A673 (cell line): ENCODE measurements at regions not wholly inside any gene's neighbourhood (a gene's known extent, or its start where the extent isn't known, plus 50 kb on each side); places are given as distances from the start of the nearest gene placed in this dataset.

ENCODE experiments used
- CTCF ChIP-seq: fragments of 300-800, 200-600 bp; sonication (generic); conservative IDR thresholded peaks from 2 replicates; pipeline ENCODE4 v1.5.1; 2017; ENCODE audit warnings: low read depth, mild to moderate bottlenecking, antibody characterized with exemption, low read length, moderate library complexity, mixed read lengths
- EZH2 ChIP-seq: fragments of 200-600 bp; sonication (generic); IDR thresholded peaks from 2 replicates; pipeline ENCODE4 v1.6.1; 2017; ENCODE audit warnings: borderline replicate concordance, low read depth, mild to moderate bottlenecking, mixed read lengths, antibody characterized with exemption, low read length; ENCODE audit not compliant: poor library complexity, severe bottlenecking

- TF ChIP-seq CTCF, result no peak
- TF ChIP-seq EZH2, result no peak
Observed at GRCh38 chr10:118922226-118922625, 107.3 kb upstream of the NANOS1 start.
